ENCODE measurements at regions not wholly inside any gene's neighbourhood (a gene's known extent, or its start where the extent isn't known, plus 50 kb on each side); places are given as distances from the start of the nearest gene placed in this dataset.

DNA sequence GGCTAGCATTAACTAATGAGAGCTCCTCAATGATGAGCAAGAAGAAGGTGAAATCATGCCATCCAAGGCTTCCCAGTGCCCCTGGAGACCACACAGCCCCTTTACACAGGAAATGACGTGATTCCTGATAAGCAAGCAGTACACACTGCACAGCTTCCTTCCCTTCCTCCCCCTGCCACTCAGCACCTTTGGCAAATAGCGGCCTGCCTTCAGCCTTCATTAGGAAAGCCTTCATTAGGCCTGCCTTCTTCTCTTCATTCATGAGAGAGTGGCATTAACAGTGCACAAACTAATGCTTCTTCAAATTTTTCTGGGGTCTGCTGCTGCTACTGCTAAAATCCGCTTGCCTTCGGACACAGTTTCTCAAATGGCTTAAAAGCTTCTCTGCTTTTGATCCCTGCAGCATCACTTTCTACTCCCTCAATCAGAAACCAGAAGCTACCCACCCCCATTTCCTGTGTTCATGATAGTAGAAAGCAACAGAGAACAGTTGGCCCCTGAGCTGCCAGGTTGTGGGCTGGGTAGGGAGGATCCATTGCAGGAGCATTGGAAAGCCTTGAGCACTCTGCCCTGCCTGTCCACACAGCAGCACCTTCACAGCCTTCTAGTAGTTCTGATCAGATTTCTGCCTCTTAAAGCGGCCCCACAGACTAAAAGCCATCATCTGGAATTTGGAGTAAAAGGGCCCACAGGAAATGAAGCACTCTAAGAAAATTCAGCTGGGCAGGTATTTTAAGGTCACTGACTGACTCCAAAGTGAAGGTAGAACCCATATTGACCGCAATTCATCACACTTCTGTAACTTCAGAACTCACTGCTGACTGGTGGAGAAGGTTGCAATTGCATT, 103.8 kb upstream of the ETV6 start:
- peak; percentile 44; the same call in 1 of the 2 replicates for TF ChIP-seq POLR2AphosphoS5 (IDR thresholded peaks at IDR 0.05; ENCODE audit: low read depth, low read length)
- TF ChIP-seq POLR2A (IDR thresholded peaks at IDR 0.05; ENCODE audit: low read depth, low read length): peak; percentile 66
